GM12873 (cell line): ENCODE measurements at regions not wholly inside any gene's neighbourhood (a gene's known extent, or its start where the extent isn't known, plus 50 kb on each side); places are given as distances from the start of the nearest gene placed in this dataset.

Experiments
- CTCF ChIP-seq: IDR thresholded peaks from 2 replicates; pipeline ENCODE4 v1.5.1; 2012; ENCODE audit warnings: low read depth, mild to moderate bottlenecking, moderate library complexity, low read length, control low read depth; ENCODE audit not compliant: insufficient read depth; ENCODE audit errors: missing control alignments

GRCh38 chr11:115926601-115927000 is 422.4 kb upstream of the CADM1 start:
- TF ChIP-seq CTCF, result peak; percentile 22

- TF ChIP-seq CTCF, result no peak
These were observed 421.9 kb upstream of the CADM1 start for GRCh38 chr11:115926138-115926537.

- TF ChIP-seq CTCF, result no peak
These were observed 421.4 kb upstream of the CADM1 start for GRCh38 chr11:115925568-115926090.

- TF ChIP-seq CTCF, result no peak
These were observed 420.7 kb upstream of the CADM1 start for GRCh38 chr11:115924744-115925567.

GRCh38 chr11:115922876-115923275 is 418.7 kb upstream of the CADM1 start:
- no peak for TF ChIP-seq CTCF

- no peak for TF ChIP-seq CTCF
These were observed 417.8 kb upstream of the CADM1 start for GRCh38 chr11:115921986-115922385.

GRCh38 chr11:115921540-115921939 is 417.3 kb upstream of the CADM1 start:
- no peak for TF ChIP-seq CTCF
